Activated CD4-positive, alpha-beta T cell treated with anti-CD3 and anti-CD28 coated beads for 4 hours (primary cell): ENCODE measurements at regions not wholly inside any gene's neighbourhood (a gene's known extent, or its start where the extent isn't known, plus 50 kb on each side); places are given as distances from the start of the nearest gene placed in this dataset.

Experiments
- DNase-seq, 2 donors: peaks; one replicate each; pipeline ENCODE4 v3.0.0-alpha.2; 2020

- DNase-seq: no peak
These were observed 340.9 kb downstream of the BUD13 start for GRCh38 chr11:116431842-116432241.

GRCh38 chr11:116428638-116428975 is 344.2 kb downstream of the BUD13 start:
- DNase-seq: no peak

- no peak for DNase-seq
These were observed 344.7 kb downstream of the BUD13 start for GRCh38 chr11:116427903-116428637.

- no peak for DNase-seq
These were observed 345.4 kb downstream of the BUD13 start for GRCh38 chr11:116427337-116427902.

GRCh38 chr11:116426761-116427160 is 346.0 kb downstream of the BUD13 start:
- DNase-seq: no peak

GRCh38 chr11:116424615-116425261 is 348.0 kb downstream of the BUD13 start:
- no peak for DNase-seq

- DNase-seq: no peak
These were observed 349.7 kb downstream of the BUD13 start for GRCh38 chr11:116422956-116423600.

- DNase-seq: no peak
These were observed 350.2 kb downstream of the BUD13 start for GRCh38 chr11:116422556-116422955.

- DNase-seq: no peak
These were observed 351.1 kb downstream of the BUD13 start for GRCh38 chr11:116421529-116422185.

GRCh38 chr11:116420770-116421528 is 351.8 kb downstream of the BUD13 start:
- DNase-seq: no peak

- DNase-seq: no peak
These were observed 352.8 kb downstream of the BUD13 start for GRCh38 chr11:116420030-116420429.

- DNase-seq: no peak
These were observed 354.3 kb downstream of the BUD13 start for GRCh38 chr11:116418388-116419041.

GRCh38 chr11:116416852-116417251 is 355.9 kb downstream of the BUD13 start:
- no peak for DNase-seq

- no peak for DNase-seq
These were observed 357.7 kb downstream of the BUD13 start for GRCh38 chr11:116415095-116415494.

GRCh38 chr11:116414357-116414880 is 358.4 kb downstream of the BUD13 start:
- DNase-seq: no peak

- no peak for DNase-seq
These were observed 359.2 kb downstream of the BUD13 start for GRCh38 chr11:116413301-116414242.

- no peak for DNase-seq
These were observed 360.5 kb downstream of the BUD13 start for GRCh38 chr11:116412118-116412889.

- no peak for DNase-seq
These were observed 363.5 kb downstream of the BUD13 start for GRCh38 chr11:116409238-116409637.

- DNase-seq: no peak
These were observed 366.7 kb downstream of the BUD13 start for GRCh38 chr11:116406042-116406441.

- no peak for DNase-seq
These were observed 368.4 kb downstream of the BUD13 start for GRCh38 chr11:116404462-116404798.
